Adrenal gland (tissue), 5 donors: ENCODE measurements at regions not wholly inside any gene's neighbourhood (a gene's known extent, or its start where the extent isn't known, plus 50 kb on each side); places are given as distances from the start of the nearest gene placed in this dataset.

ENCODE experiments used
- CTCF ChIP-seq, 6 experiments: fragments of 450-650 bp in 4 of 6; fragments of 200-600 bp in 2 of 6; sonication (generic) in 1 of 6; IDR thresholded peaks; 1 replicate in 5 of 6; 2 replicates in 1 of 6; pipeline versions ENCODE4 v1.5.1 to v1.8.0; 2016 to 2021; ENCODE audit warnings: antibody characterized with exemption in 6 of 6, mild to moderate bottlenecking in 2 of 6, moderate library complexity in 1 of 6
- POLR2A ChIP-seq, 2 donors: fragments of 450-650 bp; IDR thresholded peaks; one replicate each; pipeline ENCODE4 v1.6.1; 2017; ENCODE audit warnings: antibody characterized with exemption in 2 of 2, mild to moderate bottlenecking in 2 of 2, moderate library complexity in 1 of 2
- donor health status: DM: no; HTN: no; CAD: no.

GRCh38 chr1:30631700-30632099, 91.7 kb downstream of the MATN1 start:
- TF ChIP-seq CTCF (IDR thresholded peaks at IDR 0.05) (no peak), POLR2A (IDR thresholded peaks at IDR 0.05) (no peak)
